Testis (tissue), 2 donors: ENCODE measurements at regions not wholly inside any gene's neighbourhood (a gene's known extent, or its start where the extent isn't known, plus 50 kb on each side); places are given as distances from the start of the nearest gene placed in this dataset.

Experiments used
- DNase-seq: peaks from one replicate; pipeline ENCODE4 v3.0.0-alpha.2; 2019
- H3K27ac ChIP-seq, 2 donors: fragments of 200-600 bp; sonication (generic); one replicate each; pipeline ENCODE4 v1.5.1; 2019
- H3K27me3 ChIP-seq: fragments of 200-600 bp; sonication (generic); one replicate; pipeline ENCODE4 v1.5.1; 2019
- H3K36me3 ChIP-seq: fragments of 200-600 bp; sonication (generic); one replicate; pipeline ENCODE4 v1.5.1; 2017; ENCODE audit warnings: low read depth; ENCODE audit errors: missing control alignments
- H3K4me1 ChIP-seq: fragments of 200-600 bp; sonication (generic); one replicate; pipeline ENCODE4 v1.5.1; 2019
- H3K4me3 ChIP-seq, 2 donors: fragments of 200-600 bp; sonication (generic); one replicate each; pipeline ENCODE4 v1.5.1; 2017 to 2019
- H3K9me3 ChIP-seq: fragments of 200-600 bp; sonication (generic); one replicate; pipeline ENCODE4 v1.5.1; 2017
- CTCF ChIP-seq, 3 experiments: fragments of 450-650 bp in 2 of 3; fragments of 200-600 bp in 1 of 3; sonication (generic) in 1 of 3; IDR thresholded peaks; one replicate each; pipeline ENCODE4 v1.5.1; 2016 to 2019; ENCODE audit warnings: antibody characterized with exemption in 3 of 3, mild to moderate bottlenecking in 2 of 3, moderate library complexity in 1 of 3
- POLR2A ChIP-seq: fragments of 450-650 bp; IDR thresholded peaks from one replicate; pipeline ENCODE4 v1.6.1; 2017; ENCODE audit warnings: antibody characterized with exemption, mild to moderate bottlenecking, moderate library complexity
- WGBS, 2 donors: methylation state at CpG; one replicate each; pipeline ENCODE4 v1.1.5; 2018; 5-methylcytosine and 5-hydroxymethylcytosine counted together
- intact Hi-C: fragments of 100-400 bp; cut with DNase I; formaldehyde crosslinking; loops from one replicate; pipeline ENCODE4 v1.15.1; 2023; ENCODE audit warnings: low total_unique reads

- WGBS, 2 donors: 67 to 71% methylated on average over 13 of the region's 13 CpGs
- no peaks in the 10 kb centered on the region for H3K4me1 ChIP-seq
- no peak overlapping the region for H3K27ac ChIP-seq
- no peak overlapping the region for H3K4me3 ChIP-seq
- intact Hi-C loops: no loop called here
- no peak for DNase-seq
- TF ChIP-seq POLR2A: no peak
- no peak for TF ChIP-seq CTCF (IDR thresholded peaks at IDR 0.05)
- no peaks in the 10 kb centered on the region for H3K36me3 ChIP-seq
- no peaks in the 10 kb centered on the region for H3K9me3 ChIP-seq
- no peaks in the 10 kb centered on the region for H3K27me3 ChIP-seq
Measured at GRCh38 chr7:156173346-156173745, 361.1 kb upstream of the SHH start.

GRCh38 chr7:156172638-156173037 lies 360.4 kb upstream of the SHH start:
- H3K27me3 ChIP-seq: no peaks in the 10 kb centered on the region
- H3K27ac ChIP-seq: no peak overlapping the region
- H3K4me1 ChIP-seq: no peaks in the 10 kb centered on the region
- intact Hi-C loops: no loop called here
- H3K4me3 ChIP-seq: no peak overlapping the region
- 77 to 79% methylated on average over 6 of the region's 6 CpGs for WGBS, 2 donors
- TF ChIP-seq POLR2A (no peak), CTCF (IDR thresholded peaks at IDR 0.05) (no peak)
- H3K36me3 ChIP-seq: no peaks in the 10 kb centered on the region
- DNase-seq: no peak
- no peaks in the 10 kb centered on the region for H3K9me3 ChIP-seq

GRCh38 chr7:156169474-156170370 lies 357.5 kb upstream of the SHH start:
- Histone ChIP-seq H3K36me3 (no peaks in the 10 kb centered on the region), H3K27me3 (no peaks in the 10 kb centered on the region), H3K27ac (no peak overlapping the region), H3K4me1 (no peaks in the 10 kb centered on the region), H3K9me3 (no peaks in the 10 kb centered on the region), H3K4me3 (no peak overlapping the region)
- no peak for TF ChIP-seq POLR2A
- TF ChIP-seq CTCF (IDR thresholded peaks at IDR 0.05): no peak
- intact Hi-C loops: no loop called here
- no peak for DNase-seq
- 79 to 83% methylated on average over 5 to 32 of the region's 32 CpGs for WGBS, 2 donors

GRCh38 chr7:156168434-156168833 lies 356.2 kb upstream of the SHH start:
- TF ChIP-seq POLR2A (no peak), CTCF (IDR thresholded peaks at IDR 0.05) (no peak)

GRCh38 chr7:156167987-156168386 lies 355.7 kb upstream of the SHH start:
- WGBS, 2 donors: 90 to 91% methylated on average over 5 of the region's 5 CpGs
- no peaks in the 10 kb centered on the region for H3K27me3 ChIP-seq
- H3K4me3 ChIP-seq: no peak overlapping the region
- H3K9me3 ChIP-seq: no peaks in the 10 kb centered on the region
- H3K4me1 ChIP-seq: no peaks in the 10 kb centered on the region
- intact Hi-C loops: no loop called here
- no peak overlapping the region for H3K27ac ChIP-seq
- TF ChIP-seq CTCF (IDR thresholded peaks at IDR 0.05) (no peak), POLR2A (no peak)
- no peaks in the 10 kb centered on the region for H3K36me3 ChIP-seq
- DNase-seq: no peak

More at GRCh38 chr7:156168434-156168833, 356.2 kb upstream of the SHH start:
- no peaks in the 10 kb centered on the region for H3K36me3 ChIP-seq
- intact Hi-C loops: no loop called here
- H3K4me3 ChIP-seq: no peak overlapping the region
- no peak for DNase-seq
- no peaks in the 10 kb centered on the region for H3K9me3 ChIP-seq
- no peak overlapping the region for H3K27ac ChIP-seq
- no peaks in the 10 kb centered on the region for H3K4me1 ChIP-seq
- no peaks in the 10 kb centered on the region for H3K27me3 ChIP-seq
- 82 to 88% methylated on average over 12 to 18 of the region's 18 CpGs for WGBS, 2 donors
